Hepatocyte (in vitro differentiated cells): ENCODE measurements at regions not wholly inside any gene's neighbourhood (a gene's known extent, or its start where the extent isn't known, plus 50 kb on each side); places are given as distances from the start of the nearest gene placed in this dataset.
A peak's percentile ranks its signal among the peaks of the same experiment; 100 is the strongest.

Source experiments
- DNase-seq: peaks from one replicate; pipeline ENCODE4 v3.0.0-alpha.2; 2016; ENCODE audit warnings: low spot score
- H2AFZ ChIP-seq: fragments of 200-600 bp; sonication (generic); 2 replicates; pipeline ENCODE4 v1.6.0; 2016; ENCODE audit warnings: antibody characterized with exemption, mild to moderate bottlenecking
- H3K27ac ChIP-seq: fragments of 200-600 bp; sonication (generic); 2 replicates; pipeline ENCODE4 v1.5.1; 2016; ENCODE audit warnings: mild to moderate bottlenecking
- H3K27me3 ChIP-seq: fragments of 200-600 bp; sonication (generic); 2 replicates; pipeline ENCODE4 v1.6.1; 2016
- H3K36me3 ChIP-seq: fragments of 200-600 bp; sonication (generic); replicated peaks from 2 replicates; pipeline ENCODE4 v1.5.1; 2016; ENCODE audit warnings: low read depth; ENCODE audit not compliant: insufficient read depth
- H3K4me1 ChIP-seq: fragments of 200-600 bp; sonication (generic); 2 replicates; pipeline ENCODE4 v1.5.1; 2016; ENCODE audit warnings: mild to moderate bottlenecking, moderate library complexity; ENCODE audit not compliant: insufficient read depth
- H3K4me2 ChIP-seq: fragments of 200-600 bp; sonication (generic); 2 replicates; pipeline ENCODE4 v1.6.0; 2016
- H3K4me3 ChIP-seq: fragments of 200-600 bp; sonication (generic); 2 replicates; pipeline ENCODE4 v1.5.1; 2016; ENCODE audit warnings: mild to moderate bottlenecking
- H3K79me2 ChIP-seq: fragments of 200-600 bp; sonication (generic); 2 replicates; pipeline ENCODE4 v1.6.0; 2017; ENCODE audit warnings: mild to moderate bottlenecking
- H3K9me2 ChIP-seq: fragments of 200-600 bp; sonication (generic); replicated peaks from 2 replicates; pipeline ENCODE4 v1.6.0; 2017; ENCODE audit warnings: mild to moderate bottlenecking; ENCODE audit not compliant: insufficient read depth
- H3K9me3 ChIP-seq: fragments of 200-600 bp; sonication (generic); 2 replicates; pipeline ENCODE4 v1.5.1; 2016; ENCODE audit warnings: low read depth, mild to moderate bottlenecking
- H4K20me1 ChIP-seq: fragments of 200-600 bp; sonication (generic); 2 replicates; pipeline ENCODE4 v1.6.0; 2016; ENCODE audit warnings: mild to moderate bottlenecking; ENCODE audit not compliant: insufficient read depth, poor library complexity, severe bottlenecking
- CTCF ChIP-seq: fragments of 200-600 bp; sonication (generic); IDR thresholded peaks from 2 replicates; pipeline ENCODE4 v1.5.1; 2016; ENCODE audit warnings: antibody characterized with exemption, mild to moderate bottlenecking; ENCODE audit not compliant: poor library complexity
- EZH2 ChIP-seq: fragments of 200-600 bp; sonication (generic); IDR thresholded peaks from 2 replicates; pipeline ENCODE4 v1.6.1; 2016; ENCODE audit warnings: antibody characterized with exemption, mild to moderate bottlenecking, borderline replicate concordance
- EZH2phosphoT487 ChIP-seq: fragments of 200-600 bp; sonication (generic); IDR thresholded peaks from one replicate; pipeline ENCODE4 v1.6.1; 2018; ENCODE audit warnings: antibody characterized with exemption, mild to moderate bottlenecking, low read depth, moderate library complexity; ENCODE audit not compliant: unreplicated experiment, severe bottlenecking
- WGBS: methylation state at CpG from one replicate; pipeline ENCODE4 v1.1.6; 2016; ENCODE audit warnings: low lambda C conversion rate; ENCODE audit errors: missing lambda C conversion rate; 5-methylcytosine and 5-hydroxymethylcytosine counted together

GRCh38 chr12:69131077-69131476, 108.3 kb upstream of the CPSF6 start:
- Histone ChIP-seq H3K9me2 (no peaks in the 10 kb centered on the region), H3K4me1 (peaks cover 7% of the 10 kb centered on the region), H3K27me3 (no peaks in the 10 kb centered on the region), H2AFZ (no peak overlapping the region), H3K9me3 (no peaks in the 10 kb centered on the region), H3K4me2 (no peak overlapping the region), H3K27ac (no peak overlapping the region), H3K36me3 (no peaks in the 10 kb centered on the region), H3K79me2 (no peaks in the 10 kb centered on the region), H4K20me1 (no peaks in the 10 kb centered on the region), H3K4me3 (no peak overlapping the region)
- WGBS: 53% methylated on average over 1 of the region's 1 CpG
- TF ChIP-seq EZH2phosphoT487: no peak
- no peak for TF ChIP-seq CTCF
- TF ChIP-seq EZH2: no peak
- no peak for DNase-seq

- TF ChIP-seq EZH2phosphoT487 (no peak), CTCF (no peak), EZH2 (no peak)
- no peak overlapping the region for H2AFZ ChIP-seq
Observed at GRCh38 chr12:69136931-69137613, 102.3 kb upstream of the CPSF6 start.

GRCh38 chr12:69141074-69141473, 98.3 kb upstream of the CPSF6 start:
- Histone ChIP-seq H3K4me2 (no peak overlapping the region), H3K9me3 (no peaks in the 10 kb centered on the region), H3K4me3 (no peak overlapping the region), H3K79me2 (no peaks in the 10 kb centered on the region), H3K27ac (no peak overlapping the region), H3K27me3 (no peaks in the 10 kb centered on the region), H2AFZ (no peak overlapping the region), H4K20me1 (no peaks in the 10 kb centered on the region), H3K4me1 (no peaks in the 10 kb centered on the region), H3K9me2 (no peaks in the 10 kb centered on the region), H3K36me3 (no peaks in the 10 kb centered on the region)
- DNase-seq: no peak
- TF ChIP-seq EZH2phosphoT487: no peak
- WGBS: 79% methylated on average over 2 of the region's 2 CpGs

More at GRCh38 chr12:69136931-69137613, 102.3 kb upstream of the CPSF6 start:
- no peaks in the 10 kb centered on the region for H3K4me1 ChIP-seq
- H3K27ac ChIP-seq: no peak overlapping the region
- H4K20me1 ChIP-seq: no peaks in the 10 kb centered on the region
- H3K79me2 ChIP-seq: no peaks in the 10 kb centered on the region
- DNase-seq: no peak
- H3K27me3 ChIP-seq: no peaks in the 10 kb centered on the region
- 89% methylated on average over 2 of the region's 2 CpGs for WGBS
- H3K4me3 ChIP-seq: no peak overlapping the region
- no peaks in the 10 kb centered on the region for H3K9me2 ChIP-seq
- no peaks in the 10 kb centered on the region for H3K36me3 ChIP-seq
- H3K4me2 ChIP-seq: no peak overlapping the region
- H3K9me3 ChIP-seq: no peaks in the 10 kb centered on the region

- Histone ChIP-seq H3K79me2 (no peaks in the 10 kb centered on the region), H3K36me3 (no peaks in the 10 kb centered on the region), H4K20me1 (no peaks in the 10 kb centered on the region), H3K27me3 (no peaks in the 10 kb centered on the region), H3K4me2 (no peak overlapping the region), H2AFZ (no peak overlapping the region), H3K27ac (peak overlapping the region; percentile 74), H3K9me2 (no peaks in the 10 kb centered on the region), H3K4me3 (no peak overlapping the region), H3K4me1 (peaks cover 17% of the 10 kb centered on the region), H3K9me3 (no peaks in the 10 kb centered on the region)
- TF ChIP-seq EZH2 (no peak), CTCF (no peak), EZH2phosphoT487 (no peak)
- DNase-seq: no peak
- WGBS: 35% methylated on average over 2 of the region's 2 CpGs
Observed at GRCh38 chr12:69149270-69149669, 90.1 kb upstream of the CPSF6 start.
